NCI-H2107 treated with DMSO at 0.1 percent for 48 hours (cell line): ENCODE measurements at regions not wholly inside any gene's neighbourhood (a gene's known extent, or its start where the extent isn't known, plus 50 kb on each side); places are given as distances from the start of the nearest gene placed in this dataset.

Experiments used
- DNase-seq: peaks from one replicate; lab custom pipeline; 2025; ENCODE audit not compliant: unreplicated experiment; lab: John Stamatoyannopoulos, UW

DNA sequence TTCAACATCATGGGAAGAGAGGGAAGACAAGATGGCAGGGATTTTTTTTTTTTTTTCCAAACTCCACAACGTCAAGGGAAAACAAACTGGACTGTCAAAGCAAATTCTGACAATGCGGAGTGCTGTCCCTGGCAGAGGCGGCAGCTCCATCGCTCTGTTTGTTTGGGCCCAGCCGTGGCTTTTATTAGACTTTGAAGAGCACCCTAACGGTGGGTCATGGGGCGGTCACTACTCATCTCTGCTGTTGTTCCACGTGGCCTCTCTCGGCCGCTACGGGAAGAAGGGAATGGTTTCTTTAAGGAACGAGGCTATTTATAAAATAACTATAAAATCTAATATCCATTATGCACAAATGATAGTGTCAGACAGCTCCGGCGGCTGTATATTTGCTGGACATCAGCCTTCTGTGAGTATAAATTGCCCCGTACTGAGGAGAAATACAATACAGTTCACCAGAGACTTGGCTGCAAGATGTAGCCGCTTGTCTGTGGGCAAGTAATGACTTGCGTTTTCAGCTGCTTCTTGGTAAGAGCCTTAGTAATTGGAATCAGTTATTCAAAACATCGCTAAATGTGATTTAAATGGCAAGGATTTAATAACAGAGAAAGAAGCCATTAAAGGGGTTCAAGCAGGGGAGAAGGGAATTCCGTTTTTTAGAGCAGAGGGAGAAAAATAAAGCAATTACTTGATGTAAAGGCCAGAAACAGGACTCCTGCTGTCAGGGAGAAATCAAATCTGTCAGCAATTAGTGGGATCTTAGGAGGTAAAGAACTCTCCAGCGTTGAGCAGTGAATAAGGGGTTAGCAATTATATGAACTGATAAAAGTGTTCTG lies 61.7 kb upstream of the RAB11FIP2 start:
- peak; percentile 24 for DNase-seq

GRCh38 chr10:118107541-118107940 lies 60.8 kb upstream of the RAB11FIP2 start:
- DNase-seq = no peak

DNA sequence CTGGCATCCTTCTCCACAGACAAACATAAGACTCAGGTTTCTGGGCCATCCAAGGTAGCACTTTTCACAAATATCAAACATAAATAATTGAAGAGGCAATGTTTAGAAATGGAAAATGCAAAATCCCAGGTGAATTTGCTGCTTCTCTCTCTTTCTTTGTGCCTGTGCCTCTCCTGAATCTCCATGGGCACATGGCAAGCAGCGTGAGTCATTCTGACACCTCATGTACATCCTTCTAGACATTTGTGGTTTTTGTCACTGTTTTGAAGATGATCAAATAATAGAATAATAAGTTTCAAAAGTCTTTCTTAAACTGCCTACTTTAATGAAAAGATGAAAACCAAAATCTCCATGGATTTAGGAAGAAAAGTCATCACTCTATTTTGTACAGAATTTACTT lies 60.3 kb upstream of the RAB11FIP2 start:
- no peak for DNase-seq

DNA sequence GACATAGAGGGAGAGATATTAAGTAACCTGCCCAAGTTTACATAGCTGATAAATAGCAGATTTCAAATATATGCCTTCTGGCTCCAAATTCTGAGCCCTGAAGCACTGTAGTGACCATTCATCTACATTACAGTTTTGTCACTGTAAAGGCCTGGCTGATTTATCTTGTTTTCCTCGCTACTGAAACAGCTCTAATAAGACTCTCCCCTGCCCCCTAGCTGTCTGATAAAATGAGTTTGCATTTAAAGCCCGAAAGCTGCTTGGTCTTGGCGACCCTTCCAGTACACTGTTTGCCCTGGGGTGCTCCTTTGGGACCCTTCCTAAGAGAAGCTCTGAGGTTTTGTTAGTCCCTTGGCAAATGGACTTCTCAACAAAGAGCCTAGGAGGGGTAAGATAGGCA lies 59.7 kb upstream of the RAB11FIP2 start:
- no peak for DNase-seq

DNA sequence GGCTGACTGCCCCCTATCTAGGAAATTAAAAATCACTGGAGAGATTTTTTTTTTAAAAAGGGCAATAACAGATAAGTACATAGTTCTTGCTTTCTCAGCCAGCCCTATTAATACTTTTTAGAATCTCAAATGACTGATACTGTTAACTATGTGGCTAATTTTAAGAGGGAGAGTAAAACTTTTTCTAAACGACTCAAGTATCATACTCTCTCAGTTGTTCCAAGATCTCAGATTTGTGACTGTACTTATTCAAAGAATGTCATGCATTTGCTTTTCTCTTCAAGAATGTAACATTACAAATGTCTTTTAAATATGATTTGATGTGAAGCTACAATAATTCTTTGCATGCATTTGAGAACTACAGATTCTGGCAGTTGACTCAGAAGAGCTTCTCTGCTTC lies 55.4 kb upstream of the RAB11FIP2 start:
- DNase-seq = no peak

DNA sequence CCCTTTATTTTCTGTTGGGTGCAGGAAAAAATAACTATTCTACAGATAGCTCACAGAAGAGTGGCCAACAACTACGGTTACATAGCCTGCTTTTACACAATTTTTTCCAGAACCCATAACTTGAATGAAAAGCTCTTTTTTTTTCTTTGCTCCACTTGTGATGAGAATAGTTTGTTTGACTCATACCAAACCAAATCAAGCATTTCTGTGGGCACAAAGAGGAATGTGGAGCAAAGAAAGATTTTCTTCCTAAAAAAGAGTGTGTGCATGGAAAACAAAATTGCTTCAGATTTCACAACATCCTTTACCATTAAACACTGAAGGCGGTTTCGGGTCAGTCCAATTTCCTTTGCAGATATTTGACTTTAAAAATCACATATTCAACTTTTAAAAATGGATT lies 54.8 kb upstream of the RAB11FIP2 start:
- DNase-seq = no peak
